HEK293T (cell line): ENCODE measurements at regions not wholly inside any gene's neighbourhood (a gene's known extent, or its start where the extent isn't known, plus 50 kb on each side); places are given as distances from the start of the nearest gene placed in this dataset.

Experiments used
- HDGF ChIP-seq: fragments of 450-650 bp; IDR thresholded peaks from 2 replicates; pipeline ENCODE4 v1.6.1; 2017; ENCODE audit warnings: antibody characterized with exemption, borderline replicate concordance
- L3MBTL2 ChIP-seq: fragments of 450-650 bp; conservative IDR thresholded peaks from 2 replicates; pipeline ENCODE4 v1.6.1; 2016; ENCODE audit warnings: mild to moderate bottlenecking
- SP1 ChIP-seq: fragments of 450-650 bp; IDR thresholded peaks from 2 replicates; pipeline ENCODE4 v1.6.1; 2017
- ZNF384 ChIP-seq: fragments of 450-650 bp; IDR thresholded peaks from 2 replicates; pipeline ENCODE4 v1.6.1; 2016
- TF ChIP-seq, protein P1 (sequence below): fragments of 450-650 bp; IDR thresholded peaks from 2 replicates; pipeline ENCODE4 v1.6.1; 2016

DNA sequence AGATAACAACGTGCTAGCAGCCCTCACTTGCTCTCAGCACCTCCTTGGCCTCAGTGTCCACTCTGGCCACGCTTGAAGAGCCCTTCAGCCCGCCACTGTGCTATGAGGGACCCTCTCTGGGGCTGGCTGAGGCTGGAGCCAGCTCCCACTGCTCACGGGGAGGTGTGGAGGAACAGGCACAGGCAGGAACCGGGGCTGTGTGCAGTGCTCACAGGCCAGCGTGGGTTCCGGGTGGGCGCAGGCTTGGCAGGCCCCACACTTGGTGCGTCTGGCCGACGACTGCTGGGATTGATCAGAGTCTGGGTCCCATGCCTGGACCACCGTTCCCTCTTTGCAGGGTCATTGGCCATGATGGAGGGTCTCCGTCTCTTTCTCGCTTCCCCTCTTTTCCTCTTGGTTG, 194.3 kb upstream of the GRAMD2B start:
- TF ChIP-seq L3MBTL2 (no peak), HDGF (no peak), SP1 (no peak), ZNF384 (no peak)
- TF ChIP-seq, protein P1, sequence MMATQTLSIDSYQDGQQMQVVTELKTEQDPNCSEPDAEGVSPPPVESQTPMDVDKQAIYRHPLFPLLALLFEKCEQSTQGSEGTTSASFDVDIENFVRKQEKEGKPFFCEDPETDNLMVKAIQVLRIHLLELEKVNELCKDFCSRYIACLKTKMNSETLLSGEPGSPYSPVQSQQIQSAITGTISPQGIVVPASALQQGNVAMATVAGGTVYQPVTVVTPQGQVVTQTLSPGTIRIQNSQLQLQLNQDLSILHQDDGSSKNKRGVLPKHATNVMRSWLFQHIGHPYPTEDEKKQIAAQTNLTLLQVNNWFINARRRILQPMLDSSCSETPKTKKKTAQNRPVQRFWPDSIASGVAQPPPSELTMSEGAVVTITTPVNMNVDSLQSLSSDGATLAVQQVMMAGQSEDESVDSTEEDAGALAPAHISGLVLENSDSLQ = no peak
